Esophagus squamous epithelium (tissue), 5 donors: ENCODE measurements at regions not wholly inside any gene's neighbourhood (a gene's known extent, or its start where the extent isn't known, plus 50 kb on each side); places are given as distances from the start of the nearest gene placed in this dataset.

ENCODE experiments used
- DNase-seq: peaks from one replicate; lab custom pipeline; 2025; lab: John Stamatoyannopoulos, UW
- H3K27ac ChIP-seq, 4 donors: fragments of 200-600 bp; sonication (generic); one replicate each; pipeline ENCODE4 v1.5.1; 2016 to 2019; ENCODE audit warnings: mild to moderate bottlenecking in 1 of 4
- H3K27me3 ChIP-seq, 4 donors: fragments of 200-600 bp; sonication (generic); 1 replicate in 3 of 4; 2 replicates in 1 of 4; pipeline versions ENCODE4 v1.5.1 to v1.6.0; 2017 to 2021; ENCODE audit warnings: antibody characterized with exemption in 1 of 4
- H3K36me3 ChIP-seq, 3 donors: fragments of 200-600 bp; sonication (generic); one replicate each; pipeline ENCODE4 v1.5.1; 2016 to 2019
- H3K4me1 ChIP-seq, 3 donors: fragments of 200-600 bp; sonication (generic); one replicate each; pipeline ENCODE4 v1.5.1; 2017 to 2019
- H3K4me3 ChIP-seq, 4 donors: fragments of 200-600 bp; sonication (generic); 1 replicate in 3 of 4; 2 replicates in 1 of 4; pipeline ENCODE4 v1.5.1; 2016 to 2019; ENCODE audit warnings: mild to moderate bottlenecking in 2 of 4, moderate library complexity in 1 of 4
- H3K9me3 ChIP-seq, 3 donors: fragments of 200-600 bp; sonication (generic); one replicate each; pipeline ENCODE4 v1.5.1; 2016 to 2019
- POLR2A ChIP-seq, 4 donors: fragments of 450-650 bp; IDR thresholded peaks; one replicate each; pipeline ENCODE4 v1.6.1; 2017; ENCODE audit warnings: antibody characterized with exemption in 4 of 4, mild to moderate bottlenecking in 4 of 4, moderate library complexity in 3 of 4
- WGBS, 2 donors: methylation state at CpG; one replicate each; pipeline ENCODE4 v1.1.5; 2018; 5-methylcytosine and 5-hydroxymethylcytosine counted together
- intact Hi-C: fragments of 100-400 bp; cut with DNase I; formaldehyde crosslinking; loops from one replicate; pipeline ENCODE4 v1.15.0; 2022
- TF ChIP-seq, protein P1 (sequence below), 6 experiments: fragments of 450-650 bp in 4 of 6; fragments of 200-600 bp in 2 of 6; sonication (generic) in 2 of 6; IDR thresholded peaks; one replicate each; pipeline ENCODE4 v1.5.1; 2016 to 2019; ENCODE audit warnings: antibody characterized with exemption in 6 of 6, mild to moderate bottlenecking in 4 of 6, moderate library complexity in 4 of 6
- donor health status: DM: yes; HTN: yes; CAD: no.

DNA sequence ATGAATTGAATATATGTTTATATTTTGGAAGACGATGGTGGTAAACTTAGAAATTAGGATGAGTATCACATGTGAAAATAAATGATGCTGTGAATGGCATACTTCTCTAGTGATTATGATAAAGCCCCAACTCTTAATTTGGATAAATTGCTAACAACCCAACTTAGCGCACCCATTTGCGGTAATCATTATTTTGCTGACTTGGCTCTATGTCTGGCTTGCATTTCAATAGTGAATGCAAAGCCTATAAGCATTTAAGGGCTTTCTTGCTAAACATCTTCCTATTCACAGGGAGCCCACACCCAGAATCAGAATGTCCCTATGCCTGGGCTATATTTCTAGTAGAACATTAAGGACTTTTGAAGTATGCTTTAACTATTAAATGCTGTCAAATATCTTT is 910.7 kb upstream of the FANCL start:
- no peak for DNase-seq
- no peaks in the 10 kb centered on the region for H3K36me3 ChIP-seq
- no peak for TF ChIP-seq POLR2A (IDR thresholded peaks at IDR 0.05)
- TF ChIP-seq, protein P1, sequence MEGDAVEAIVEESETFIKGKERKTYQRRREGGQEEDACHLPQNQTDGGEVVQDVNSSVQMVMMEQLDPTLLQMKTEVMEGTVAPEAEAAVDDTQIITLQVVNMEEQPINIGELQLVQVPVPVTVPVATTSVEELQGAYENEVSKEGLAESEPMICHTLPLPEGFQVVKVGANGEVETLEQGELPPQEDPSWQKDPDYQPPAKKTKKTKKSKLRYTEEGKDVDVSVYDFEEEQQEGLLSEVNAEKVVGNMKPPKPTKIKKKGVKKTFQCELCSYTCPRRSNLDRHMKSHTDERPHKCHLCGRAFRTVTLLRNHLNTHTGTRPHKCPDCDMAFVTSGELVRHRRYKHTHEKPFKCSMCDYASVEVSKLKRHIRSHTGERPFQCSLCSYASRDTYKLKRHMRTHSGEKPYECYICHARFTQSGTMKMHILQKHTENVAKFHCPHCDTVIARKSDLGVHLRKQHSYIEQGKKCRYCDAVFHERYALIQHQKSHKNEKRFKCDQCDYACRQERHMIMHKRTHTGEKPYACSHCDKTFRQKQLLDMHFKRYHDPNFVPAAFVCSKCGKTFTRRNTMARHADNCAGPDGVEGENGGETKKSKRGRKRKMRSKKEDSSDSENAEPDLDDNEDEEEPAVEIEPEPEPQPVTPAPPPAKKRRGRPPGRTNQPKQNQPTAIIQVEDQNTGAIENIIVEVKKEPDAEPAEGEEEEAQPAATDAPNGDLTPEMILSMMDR (IDR thresholded peaks at IDR 0.05): no peak
- no peaks in the 10 kb centered on the region for H3K27me3 ChIP-seq
- no peak overlapping the region for H3K27ac ChIP-seq
- H3K4me3 ChIP-seq: no peak overlapping the region
- no peaks in the 10 kb centered on the region for H3K9me3 ChIP-seq
- intact Hi-C loops: no loop called here
- no peaks in the 10 kb centered on the region for H3K4me1 ChIP-seq
- 92 to 93% methylated on average over 3 of the region's 3 CpGs for WGBS, 2 donors

- no peak overlapping the region for H3K27ac ChIP-seq
- no peaks in the 10 kb centered on the region for H3K9me3 ChIP-seq
- 55 to 72% methylated on average over 1 of the region's 1 CpG for WGBS, 2 donors
- DNase-seq: no peak
- intact Hi-C loops: no loop called here
- H3K27me3 ChIP-seq: no peaks in the 10 kb centered on the region
- no peak overlapping the region for H3K4me3 ChIP-seq
- H3K4me1 ChIP-seq: no peaks in the 10 kb centered on the region
- no peaks in the 10 kb centered on the region for H3K36me3 ChIP-seq
- no peak for TF ChIP-seq POLR2A (IDR thresholded peaks at IDR 0.05)
- TF ChIP-seq, protein P1 (IDR thresholded peaks at IDR 0.05): no peak
These were observed 909.2 kb upstream of the FANCL start for GRCh38 chr2:59150217-59150849.

DNA sequence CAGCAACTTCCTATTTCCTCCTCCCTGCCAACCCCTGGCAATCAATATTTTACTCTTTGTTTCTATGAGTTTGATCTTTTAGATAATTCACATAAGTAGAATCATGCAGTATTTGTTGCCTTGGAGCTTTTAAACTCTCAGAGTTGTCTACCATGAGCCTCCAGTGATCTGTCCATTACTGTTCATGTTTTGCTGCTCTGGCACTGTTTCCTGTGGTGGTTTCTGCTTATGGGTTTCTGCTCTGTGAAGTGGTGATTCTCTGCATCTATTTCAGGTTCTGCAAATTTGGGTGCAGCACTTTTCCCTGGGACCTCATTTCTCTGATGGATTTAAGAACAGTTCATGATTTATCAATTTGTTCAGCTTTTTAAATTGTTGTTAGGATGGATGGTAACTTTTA is 908.1 kb upstream of the FANCL start:
- no peak overlapping the region for H3K4me3 ChIP-seq
- intact Hi-C loops: no loop called here

DNA sequence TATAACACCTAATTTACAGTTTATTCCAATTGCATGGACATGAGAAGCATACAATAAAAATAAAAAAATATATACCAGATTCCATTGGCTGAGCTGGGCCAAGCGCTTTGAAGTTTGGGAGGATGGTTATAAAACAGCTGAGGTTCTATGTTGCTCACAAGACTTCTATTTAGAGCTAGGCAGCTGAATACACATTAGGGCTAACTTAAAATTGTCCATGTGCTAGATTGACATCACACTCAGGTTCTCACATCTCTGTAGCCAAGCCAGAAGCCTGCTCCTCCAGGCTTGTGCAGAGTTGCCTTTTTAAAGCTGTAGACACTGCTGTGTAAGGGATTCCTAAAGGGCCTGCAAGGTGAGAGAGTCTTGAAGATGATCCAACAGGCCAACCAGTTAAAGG is 871.1 kb upstream of the FANCL start:
- intact Hi-C loops: no loop called here

More for the DNA sequence above, 908.1 kb upstream of the FANCL start:
- Histone ChIP-seq H3K9me3 (no peaks in the 10 kb centered on the region), H3K27me3 (no peaks in the 10 kb centered on the region), H3K4me1 (no peaks in the 10 kb centered on the region), H3K36me3 (no peaks in the 10 kb centered on the region), H3K27ac (no peak overlapping the region)
- DNase-seq: no peak
- TF ChIP-seq POLR2A (IDR thresholded peaks at IDR 0.05): no peak
- TF ChIP-seq, protein P1 (IDR thresholded peaks at IDR 0.05): no peak

GRCh38 chr2:59096973-59097372 is 855.8 kb upstream of the FANCL start:
- WGBS, 2 donors: 49 to 77% methylated on average over 2 of the region's 2 CpGs
- no peak overlapping the region for H3K27ac ChIP-seq
- peaks cover 0 to 20% (median 0%) of the 10 kb centered on the region in 3 donors for H3K9me3 ChIP-seq
- DNase-seq: no peak
- no peaks in the 10 kb centered on the region for H3K36me3 ChIP-seq
- H3K4me1 ChIP-seq: no peaks in the 10 kb centered on the region
- no peaks in the 10 kb centered on the region for H3K27me3 ChIP-seq
- intact Hi-C loops: no loop called here
- TF ChIP-seq, protein P1 (IDR thresholded peaks at IDR 0.05): no peak
- H3K4me3 ChIP-seq: no peak overlapping the region

More for the DNA sequence above, 871.1 kb upstream of the FANCL start:
- no peaks in the 10 kb centered on the region for H3K9me3 ChIP-seq
- H3K27ac ChIP-seq: no peak overlapping the region
- no peaks in the 10 kb centered on the region for H3K4me1 ChIP-seq
- TF ChIP-seq, protein P1 (IDR thresholded peaks at IDR 0.05): no peak
- 90 to 100% methylated on average over 1 of the region's 1 CpG for WGBS, 2 donors
- H3K27me3 ChIP-seq: no peaks in the 10 kb centered on the region
- H3K4me3 ChIP-seq: no peak overlapping the region
- no peaks in the 10 kb centered on the region for H3K36me3 ChIP-seq
- no peak for DNase-seq
